HCT116 (cell line): ENCODE measurements at regions not wholly inside any gene's neighbourhood (a gene's known extent, or its start where the extent isn't known, plus 50 kb on each side); places are given as distances from the start of the nearest gene placed in this dataset.

Experiments used
- CTCF ChIP-seq, 3 experiments: fragments of 200-600 bp in 1 of 3; sonication (generic) in 1 of 3; IDR thresholded peaks in 2 of 3; conservative IDR thresholded peaks in 1 of 3; 2 replicates each; pipeline ENCODE4 v1.5.1; 2012 to 2017; ENCODE audit warnings: low read depth in 2 of 3, low read length in 2 of 3, antibody characterized with exemption in 1 of 3, borderline replicate concordance in 1 of 3, control low read depth in 1 of 3, mild to moderate bottlenecking in 1 of 3, mixed read lengths in 1 of 3, mixed run types in 1 of 3, moderate library complexity in 1 of 3; ENCODE audit not compliant: insufficient read depth in 1 of 3
- POLR2AphosphoS5 ChIP-seq: IDR thresholded peaks from 2 replicates; pipeline ENCODE4 v1.6.1; 2011; ENCODE audit warnings: mild to moderate bottlenecking, low read depth, low read length, moderate library complexity
- RAD21 ChIP-seq: IDR thresholded peaks from 2 replicates; pipeline ENCODE4 v1.6.1; 2012; ENCODE audit warnings: low read depth, mild to moderate bottlenecking
- TCF7L2 ChIP-seq: IDR thresholded peaks from 2 replicates; pipeline ENCODE4 v1.7.0; 2011; ENCODE audit warnings: borderline replicate concordance, inconsistent platforms; ENCODE audit not compliant: insufficient read depth, insufficient read length; ENCODE audit errors: extremely low read depth
- ZFX ChIP-seq: fragments of 450-650 bp; IDR thresholded peaks from 2 replicates; pipeline ENCODE4 v1.6.1; 2017
- TF ChIP-seq, protein P1 (sequence below): IDR thresholded peaks from 2 replicates; pipeline ENCODE4 v1.6.1; 2011; ENCODE audit warnings: mild to moderate bottlenecking, low read length, moderate library complexity; ENCODE audit not compliant: insufficient replicate concordance; ENCODE audit errors: extremely low read depth

DNA sequence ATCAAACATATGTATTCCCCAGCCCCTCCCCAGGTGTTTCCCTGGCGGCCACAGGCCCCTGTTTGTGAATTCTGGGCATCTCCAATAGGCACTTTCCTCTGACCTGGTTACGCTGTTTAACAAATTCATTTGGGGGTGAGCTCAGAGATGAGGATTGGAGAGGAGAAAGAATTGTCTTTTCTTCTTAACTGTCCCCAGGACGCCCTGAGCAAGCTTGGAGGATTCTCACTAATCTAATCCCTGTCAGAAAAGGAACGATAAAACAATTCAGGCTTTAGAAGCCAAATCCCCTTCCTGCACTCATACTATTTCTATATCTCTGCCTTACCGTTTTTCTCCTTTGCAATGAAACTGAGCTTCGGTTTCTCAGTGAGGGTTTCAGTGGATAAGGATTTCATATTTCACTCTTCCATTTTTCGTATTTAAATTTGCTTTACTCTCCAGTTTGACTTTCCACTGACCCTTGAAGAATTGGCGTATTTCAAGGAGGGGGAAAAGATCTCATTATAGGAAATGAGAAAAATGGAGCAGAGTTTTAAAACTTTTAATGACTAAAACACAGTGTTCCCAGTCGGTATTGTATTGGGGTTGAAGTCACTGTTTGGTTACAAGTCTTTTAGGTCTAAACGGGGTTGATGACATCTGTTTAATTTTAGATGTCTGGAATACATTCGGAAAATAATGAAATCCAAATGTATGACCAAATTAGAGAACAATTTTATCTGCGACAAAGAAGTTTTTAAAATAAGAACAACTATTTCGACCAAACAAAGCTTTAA, 180.1 kb downstream of the MACROH2A1 start:
- TF ChIP-seq POLR2AphosphoS5 (no peak), ZFX (no peak), CTCF (IDR thresholded peaks at IDR 0.05 in 2 of 3, conservative IDR thresholded peaks at IDR 0.05 in 1 of 3; ENCODE audit: borderline replicate concordance in 1 of 3, insufficient read depth in 1 of 3, low read depth in 2 of 3, low read length in 2 of 3) (no peak), TCF7L2 (no peak), RAD21 (no peak)
- TF ChIP-seq, protein P1, sequence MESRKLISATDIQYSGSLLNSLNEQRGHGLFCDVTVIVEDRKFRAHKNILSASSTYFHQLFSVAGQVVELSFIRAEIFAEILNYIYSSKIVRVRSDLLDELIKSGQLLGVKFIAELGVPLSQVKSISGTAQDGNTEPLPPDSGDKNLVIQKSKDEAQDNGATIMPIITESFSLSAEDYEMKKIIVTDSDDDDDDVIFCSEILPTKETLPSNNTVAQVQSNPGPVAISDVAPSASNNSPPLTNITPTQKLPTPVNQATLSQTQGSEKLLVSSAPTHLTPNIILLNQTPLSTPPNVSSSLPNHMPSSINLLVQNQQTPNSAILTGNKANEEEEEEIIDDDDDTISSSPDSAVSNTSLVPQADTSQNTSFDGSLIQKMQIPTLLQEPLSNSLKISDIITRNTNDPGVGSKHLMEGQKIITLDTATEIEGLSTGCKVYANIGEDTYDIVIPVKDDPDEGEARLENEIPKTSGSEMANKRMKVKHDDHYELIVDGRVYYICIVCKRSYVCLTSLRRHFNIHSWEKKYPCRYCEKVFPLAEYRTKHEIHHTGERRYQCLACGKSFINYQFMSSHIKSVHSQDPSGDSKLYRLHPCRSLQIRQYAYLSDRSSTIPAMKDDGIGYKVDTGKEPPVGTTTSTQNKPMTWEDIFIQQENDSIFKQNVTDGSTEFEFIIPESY = no peak
